Renal cortical epithelial cell (primary cell): ENCODE measurements at regions not wholly inside any gene's neighbourhood (a gene's known extent, or its start where the extent isn't known, plus 50 kb on each side); places are given as distances from the start of the nearest gene placed in this dataset.
"Not testable (repeated sequence)": the region's sequence is repeated elsewhere in the genome, so short reads cannot be mapped to it uniquely, and the experiment has no call there.

Experiments
- DNase-seq: peaks from one replicate; pipeline ENCODE4 v3.0.0-alpha.2; 2011; ENCODE audit warnings: low read depth

DNA sequence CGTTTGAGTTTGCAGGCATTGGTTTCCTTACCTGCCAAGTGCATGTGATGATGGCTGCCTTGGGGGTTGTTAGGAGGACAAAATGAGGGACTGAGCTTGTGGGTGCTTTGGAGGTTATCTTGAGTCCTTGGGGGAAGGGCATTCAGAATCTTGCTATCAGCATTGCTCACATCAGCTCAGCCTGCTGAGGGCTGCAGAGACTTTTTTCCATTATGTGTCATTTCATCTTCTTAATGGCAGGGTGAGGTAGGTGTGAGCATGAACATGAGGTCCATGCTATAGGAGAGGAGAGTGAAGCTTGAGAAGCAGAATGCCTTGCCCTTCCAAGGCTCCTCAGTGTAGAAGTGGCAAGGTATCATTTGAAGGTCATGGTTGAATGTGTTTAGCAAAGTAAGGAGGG lies 112.3 kb downstream of the MIAT start:
- no peak for DNase-seq

DNA sequence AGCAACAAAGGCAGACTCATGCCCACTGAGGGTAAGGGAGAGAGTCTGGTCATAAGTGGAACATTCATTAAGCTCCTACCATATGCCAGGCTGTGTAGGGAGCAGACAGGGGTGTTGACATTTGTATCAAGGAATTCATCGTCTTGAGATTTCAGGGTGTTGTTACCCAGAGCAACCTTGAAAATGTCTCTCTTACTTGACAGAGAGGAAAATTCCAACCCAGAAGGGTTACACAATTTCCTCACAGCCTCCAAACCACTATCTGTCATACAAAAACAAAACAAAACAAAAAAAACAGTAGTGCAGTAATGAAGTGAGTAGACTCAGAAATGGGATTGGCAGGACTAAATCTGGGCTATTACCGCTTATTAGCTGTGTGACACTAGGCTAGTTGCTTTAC lies 113.2 kb downstream of the MIAT start:
- peak; percentile 23 for DNase-seq

DNA sequence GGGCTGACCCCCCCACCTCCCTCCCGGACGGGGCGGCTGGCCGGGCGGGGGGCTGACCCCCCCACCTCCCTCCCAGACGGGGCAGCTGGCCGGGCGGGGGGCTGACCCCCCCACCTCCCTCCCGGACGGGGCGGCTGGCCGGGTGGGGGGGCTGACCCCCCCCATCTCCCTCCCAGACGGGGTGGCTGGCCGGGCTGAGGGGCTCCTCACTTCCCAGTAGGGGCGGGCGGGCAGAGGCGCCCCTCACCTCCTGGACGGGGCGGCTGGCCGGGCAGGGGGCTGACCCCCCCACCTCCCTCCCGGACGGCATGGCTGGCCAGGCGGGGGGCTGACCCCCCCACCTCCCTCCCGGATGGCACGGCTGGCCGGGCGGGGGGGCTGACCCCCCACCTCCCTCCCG lies 115.7 kb downstream of the MIAT start:
- DNase-seq: not testable (repeated sequence)

DNA sequence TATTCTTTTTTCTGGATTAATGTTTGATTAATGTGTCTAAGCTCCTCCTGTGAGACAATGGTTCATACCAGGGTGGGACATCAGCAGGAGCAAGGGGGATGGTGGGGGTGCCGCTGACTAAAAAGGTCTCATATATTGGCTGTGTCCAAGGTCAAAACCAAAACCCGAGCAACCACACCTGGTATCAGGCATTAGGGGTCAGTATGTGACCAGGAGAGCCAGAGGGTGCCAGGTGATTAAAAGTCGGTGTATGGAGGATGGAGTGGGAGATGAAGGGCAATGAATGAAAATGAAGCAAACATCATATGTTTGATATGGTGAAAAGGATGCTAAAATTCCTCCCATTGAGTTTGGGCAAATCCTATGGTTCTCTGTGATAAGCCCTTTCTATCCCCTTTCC lies 118.0 kb downstream of the MIAT start:
- no peak for DNase-seq

DNA sequence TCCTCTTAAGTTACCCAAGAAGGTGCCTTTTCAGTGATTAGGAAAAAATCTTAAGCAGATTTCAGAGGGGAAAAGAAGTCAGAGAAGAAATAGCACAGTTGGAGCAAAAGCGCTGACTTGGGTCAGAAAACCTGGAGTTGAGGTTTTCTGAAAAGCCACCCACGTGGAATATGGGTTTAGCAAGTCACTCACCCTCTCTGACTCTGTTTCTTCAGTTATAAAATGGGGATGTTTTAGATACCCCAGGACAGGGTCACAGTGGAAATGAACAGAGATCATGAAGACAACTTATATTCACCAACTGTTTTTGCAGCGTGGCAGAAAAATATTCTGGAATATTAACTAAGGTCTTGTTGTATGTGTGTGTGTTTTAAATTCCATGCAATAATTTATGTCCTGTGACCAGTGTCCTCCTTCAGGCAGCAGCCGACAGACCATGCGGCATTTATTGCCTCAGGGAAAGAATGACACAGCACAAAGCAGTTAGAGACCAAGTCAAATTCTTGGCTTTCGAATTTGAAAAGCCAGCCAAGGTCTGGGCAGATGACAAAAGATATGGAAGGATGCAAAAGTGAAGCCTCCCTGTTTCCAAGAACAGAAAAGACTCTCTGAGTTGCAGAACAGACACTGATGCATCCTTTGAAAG lies 119.9 kb downstream of the MIAT start:
- DNase-seq: peak; percentile 31

DNA sequence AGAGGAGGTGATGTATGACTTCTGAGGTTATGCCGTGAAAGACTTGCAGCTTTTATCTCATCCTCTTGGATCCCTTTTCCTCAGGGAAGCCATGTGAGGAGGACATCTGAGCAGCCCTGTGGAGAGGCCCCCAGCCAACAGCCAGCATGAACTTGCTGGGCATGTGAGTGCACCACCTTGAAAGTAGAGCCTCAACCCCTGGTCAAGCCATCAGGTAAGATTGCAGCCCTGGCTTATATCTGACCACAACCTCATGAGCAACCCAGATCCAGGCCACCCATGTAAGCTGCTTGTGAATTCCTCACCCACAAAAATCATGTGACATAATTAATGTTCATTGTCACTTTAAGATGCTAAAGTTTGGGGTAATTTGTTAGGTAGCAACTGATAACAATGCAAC lies 121.0 kb downstream of the MIAT start:
- DNase-seq: no peak

DNA sequence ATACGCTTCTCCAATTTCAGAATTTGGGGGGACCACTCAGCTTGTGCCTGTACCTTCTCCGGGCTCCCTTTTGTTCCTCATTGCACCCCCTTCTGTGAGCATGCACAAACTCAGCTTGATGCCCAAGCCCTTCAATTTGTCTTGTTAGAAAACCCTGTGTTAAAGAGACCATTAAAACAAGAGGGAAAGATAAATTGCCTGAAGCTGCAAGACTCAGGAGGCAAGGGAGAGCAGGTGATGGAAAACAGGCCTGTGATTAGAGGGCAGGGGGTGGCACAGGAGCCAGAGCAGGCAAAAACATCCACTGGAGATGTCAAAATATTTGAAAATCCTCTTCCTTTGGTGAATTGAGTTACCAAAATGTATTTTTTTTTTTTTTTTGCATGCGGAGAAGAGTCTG lies 121.7 kb downstream of the MIAT start:
- no peak for DNase-seq

DNA sequence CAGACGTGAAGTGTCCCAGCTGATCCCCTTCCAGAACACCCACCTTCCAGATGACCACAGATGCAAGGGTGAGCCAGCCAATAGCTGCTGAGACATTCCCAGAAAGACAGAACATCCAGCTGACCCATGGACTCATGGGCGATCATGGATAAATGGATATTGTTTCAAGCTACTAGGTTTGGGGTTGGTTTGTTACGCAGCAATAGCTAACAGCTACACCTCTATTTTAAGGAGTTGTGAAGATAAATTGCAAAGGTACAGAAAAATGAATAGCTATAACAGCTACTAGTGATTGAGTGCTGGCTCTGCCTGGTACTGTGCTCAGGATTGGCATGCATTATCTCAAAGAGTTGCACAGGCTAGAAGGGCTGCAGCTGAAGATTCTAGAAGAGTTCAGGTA lies 122.5 kb downstream of the MIAT start:
- no peak for DNase-seq

DNA sequence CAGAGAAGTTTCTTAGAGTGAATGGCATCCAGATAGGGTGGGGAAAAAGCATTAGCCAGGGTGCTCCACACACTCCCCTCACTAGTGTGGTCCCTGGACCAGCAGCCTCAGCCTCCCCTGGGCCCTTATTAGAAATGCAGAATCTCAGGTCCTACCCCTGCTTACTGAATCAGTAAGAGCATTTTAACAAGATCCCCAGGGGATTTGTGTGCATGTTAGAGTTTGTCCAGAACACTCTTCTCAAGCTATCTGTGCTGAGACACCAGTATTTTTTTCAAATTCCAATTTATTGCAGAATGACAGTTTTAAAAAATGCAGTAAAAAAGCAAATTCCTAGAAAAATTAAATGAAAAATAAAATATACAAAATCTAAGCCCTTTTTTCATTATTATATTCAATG lies 123.1 kb downstream of the MIAT start:
- DNase-seq: no peak

DNA sequence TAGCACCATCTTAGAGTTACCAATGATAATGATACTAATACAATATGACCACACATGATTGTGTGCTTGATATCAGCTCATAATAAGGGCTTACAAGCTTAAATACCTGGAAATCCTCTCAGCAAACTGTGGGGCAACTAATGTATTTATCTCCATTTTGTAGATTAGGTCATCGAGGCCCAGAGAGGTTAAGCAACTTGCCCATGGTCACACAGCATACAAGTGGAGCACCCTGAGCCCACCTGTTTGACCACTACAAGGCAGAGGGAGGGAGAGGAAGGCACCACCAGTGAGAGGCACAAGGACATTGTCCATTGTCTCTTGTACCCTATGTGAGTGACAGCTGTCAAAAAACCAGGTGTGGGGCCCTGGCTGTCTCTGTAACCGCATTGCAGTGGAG lies 123.7 kb downstream of the MIAT start:
- no peak for DNase-seq

DNA sequence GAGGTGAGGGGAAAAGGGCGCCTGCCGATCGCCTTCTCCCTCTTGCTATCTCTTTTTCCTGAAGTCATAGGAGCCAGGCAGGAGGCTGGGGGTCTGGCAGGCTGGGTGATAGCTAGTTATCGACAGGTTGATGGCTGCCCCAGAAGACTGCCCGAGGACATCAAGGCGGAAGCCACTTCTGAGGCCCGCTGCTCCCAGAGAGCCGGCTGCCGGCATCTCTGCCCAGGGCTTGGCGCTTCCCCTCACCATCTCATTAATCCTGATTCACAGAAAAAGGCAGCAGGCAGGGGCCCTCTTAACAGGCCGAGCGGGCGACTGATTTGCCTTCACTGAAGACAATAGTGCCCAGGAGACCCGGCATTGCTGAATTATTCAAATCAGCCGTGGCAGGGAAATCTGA lies 124.2 kb downstream of the MIAT start:
- no peak for DNase-seq

DNA sequence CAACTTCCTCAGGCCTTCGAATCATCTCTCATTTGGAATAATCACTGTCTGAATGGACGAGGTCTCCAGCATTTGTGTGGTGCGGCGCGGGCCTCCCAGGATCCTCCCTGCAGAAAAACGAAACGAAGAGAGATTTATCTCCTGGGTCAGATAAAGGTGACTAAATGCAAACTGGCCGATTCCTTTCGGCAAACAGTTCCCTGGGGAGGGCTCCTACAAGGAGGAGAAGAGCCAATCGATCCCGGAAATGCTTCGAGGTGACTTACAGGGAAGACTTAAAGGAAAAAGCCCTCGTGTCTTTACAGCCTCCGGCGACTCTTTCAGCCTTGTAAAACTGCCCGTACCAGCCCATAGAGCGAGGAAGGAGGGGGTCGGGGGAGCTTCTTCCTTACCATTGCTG lies 126.5 kb downstream of the MIAT start:
- no peak for DNase-seq

DNA sequence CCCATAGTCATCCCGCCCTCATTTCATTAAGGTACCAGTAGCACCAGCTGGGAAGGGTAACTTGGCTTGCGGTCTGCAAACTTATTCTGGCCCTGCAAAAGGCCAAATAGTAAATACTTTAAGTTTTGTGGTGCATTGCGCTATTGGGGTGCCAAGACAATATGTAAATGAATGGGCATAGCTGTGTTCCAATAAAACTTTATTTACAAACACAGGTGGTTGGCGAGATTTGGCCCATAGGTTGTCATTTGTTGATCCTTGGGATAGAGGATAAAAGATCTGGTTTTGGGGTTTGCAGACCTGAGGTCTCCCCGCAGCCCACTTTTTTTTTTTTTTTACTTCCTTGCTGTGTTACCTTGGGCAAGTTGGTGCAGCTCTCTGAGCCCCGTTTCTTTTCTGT lies 127.4 kb downstream of the MIAT start:
- DNase-seq: no peak

DNA sequence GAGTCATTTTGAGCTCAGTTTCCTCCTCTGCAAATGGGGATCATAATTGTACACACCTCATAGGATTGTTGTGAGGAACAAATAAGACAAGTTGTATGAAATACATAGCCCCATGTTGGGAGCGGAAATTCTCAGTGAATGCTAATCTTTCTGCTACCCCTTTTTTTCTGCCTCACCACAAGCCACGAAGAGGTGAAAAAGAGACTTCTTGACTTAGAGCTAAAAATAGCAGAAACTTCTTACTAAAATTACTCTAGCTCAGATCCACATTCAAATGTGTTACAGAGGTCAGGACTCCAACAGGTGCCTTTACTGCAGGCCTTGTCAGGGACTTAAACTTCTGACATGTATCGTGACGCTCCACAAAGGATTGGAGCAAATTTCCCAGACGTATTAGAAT lies 128.5 kb downstream of the MIAT start:
- no peak for DNase-seq

DNA sequence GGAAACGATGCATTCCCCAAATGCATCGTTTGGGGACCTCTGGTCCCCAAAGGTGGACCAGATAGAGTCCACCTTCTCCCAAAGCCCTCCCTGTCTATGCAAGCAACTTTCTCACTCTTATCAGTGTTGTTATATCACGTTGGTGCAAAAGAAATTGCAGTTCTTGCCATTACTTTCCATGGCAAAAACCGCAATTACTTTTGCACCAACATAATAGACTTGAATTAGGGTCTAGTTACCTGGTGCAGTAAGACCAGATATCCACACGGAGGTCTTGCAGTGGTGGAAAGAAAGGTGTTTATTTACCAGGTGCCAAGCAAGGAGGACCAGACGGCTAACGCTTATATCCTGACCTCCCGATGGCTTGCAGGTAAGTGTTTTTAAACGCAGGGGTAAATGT lies 129.0 kb downstream of the MIAT start:
- no peak for DNase-seq

DNA sequence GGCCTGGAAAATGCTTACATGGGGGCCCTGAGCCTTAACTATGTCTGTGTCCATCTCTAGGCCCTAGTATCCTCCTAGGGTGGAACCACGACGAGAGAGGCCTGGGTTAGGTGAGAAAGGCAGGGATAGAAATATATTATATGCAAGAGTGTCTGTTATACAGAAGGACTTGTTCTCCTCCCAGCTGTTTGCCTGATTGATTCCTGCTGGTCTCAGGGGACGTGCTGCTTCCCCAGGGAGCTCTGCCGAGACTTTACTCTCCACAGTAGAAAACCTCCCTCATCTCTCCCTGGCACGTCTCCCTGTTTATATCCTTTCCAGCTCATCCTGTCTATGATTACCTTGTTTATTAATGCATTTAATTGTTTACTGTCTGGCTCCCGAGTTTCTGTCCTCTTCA lies 132.6 kb downstream of the MIAT start:
- no peak for DNase-seq

DNA sequence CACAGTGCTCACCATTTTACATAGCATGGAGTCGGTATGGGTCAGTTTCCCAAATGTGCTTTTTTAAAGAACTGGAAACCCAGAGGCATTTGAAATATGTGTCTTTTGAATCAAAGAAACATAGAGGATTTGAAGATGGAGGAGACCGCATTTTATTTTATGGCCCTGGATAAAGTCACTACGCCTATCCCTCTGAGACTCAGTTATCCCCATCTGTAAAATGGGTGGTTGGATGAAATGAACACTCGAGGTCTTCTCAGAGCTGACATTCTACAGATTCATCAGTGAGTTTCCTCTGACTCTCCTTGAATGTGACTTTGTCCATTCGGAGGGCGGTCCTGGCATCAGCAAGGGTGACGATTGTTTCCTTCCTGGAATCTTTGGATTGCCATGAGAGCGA lies 135.1 kb downstream of the MIAT start:
- DNase-seq: no peak

DNA sequence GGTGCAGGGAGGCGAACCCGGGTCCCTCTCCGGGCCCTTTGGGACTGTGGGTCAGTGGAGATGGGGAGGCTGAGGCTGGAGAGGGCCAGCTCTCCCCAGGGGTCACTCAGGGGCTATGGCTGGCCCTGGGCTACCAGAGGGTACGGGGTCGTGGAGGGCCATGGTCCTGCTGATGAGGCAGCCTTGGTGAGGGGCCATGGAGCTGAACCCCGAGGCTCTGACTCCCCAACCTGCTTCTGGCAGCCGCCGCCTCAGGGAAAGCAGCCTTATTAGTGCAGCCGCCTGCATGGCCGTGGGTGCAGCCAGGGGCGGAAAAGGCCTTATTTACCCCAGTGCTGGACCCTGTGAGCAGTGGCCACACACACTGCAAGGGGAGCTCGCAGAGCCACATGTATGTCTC lies 139.4 kb downstream of the MIAT start:
- DNase-seq: no peak

DNA sequence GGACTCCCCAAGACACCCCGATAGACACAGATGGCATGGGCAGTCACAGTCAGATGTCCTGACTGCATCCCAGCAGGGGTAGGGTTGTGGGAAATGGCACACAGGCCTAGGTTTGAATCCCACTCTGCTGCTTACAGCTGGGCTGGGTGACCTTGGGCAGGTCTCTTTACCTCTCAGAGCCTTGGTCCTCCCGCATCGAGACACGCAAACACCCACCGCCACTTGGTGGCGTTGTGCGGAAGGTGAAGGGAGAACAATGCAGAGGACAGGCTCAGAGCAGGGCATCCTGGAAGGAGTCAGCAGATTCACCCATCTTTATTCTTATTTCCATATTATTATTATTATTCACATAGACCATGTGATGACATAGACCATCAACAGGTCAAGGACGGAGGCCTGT lies 140.5 kb downstream of the MIAT start:
- no peak for DNase-seq

DNA sequence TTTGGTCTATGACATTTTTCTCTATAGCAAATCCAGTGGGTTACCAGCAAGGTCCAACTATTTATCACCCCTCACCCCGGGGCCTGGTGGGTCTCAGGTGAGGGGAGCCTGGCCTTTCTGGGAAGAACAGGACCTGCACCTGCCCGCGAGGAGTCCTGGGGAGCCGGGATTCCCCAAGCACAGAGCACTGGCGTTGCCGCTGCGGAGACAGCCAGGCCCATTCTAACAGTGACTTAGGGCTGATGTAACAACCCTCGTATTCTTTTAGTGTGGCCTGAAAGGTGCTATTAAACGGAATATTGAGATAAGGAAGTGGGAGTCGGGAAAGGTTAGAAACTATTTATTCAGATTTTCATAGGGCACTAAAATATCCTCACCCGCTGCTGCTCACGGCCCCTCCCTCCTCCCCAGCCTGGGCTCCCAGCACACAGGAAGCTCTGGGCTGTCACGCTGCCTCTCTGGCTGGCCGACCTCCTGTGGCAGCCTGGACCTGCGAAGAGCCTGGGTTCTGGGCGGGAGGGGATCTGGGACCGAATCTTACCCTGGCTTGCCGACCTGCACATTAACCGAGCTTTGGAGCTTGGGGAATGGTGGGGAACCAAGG lies 141.2 kb downstream of the MIAT start:
- no peak for DNase-seq

DNA sequence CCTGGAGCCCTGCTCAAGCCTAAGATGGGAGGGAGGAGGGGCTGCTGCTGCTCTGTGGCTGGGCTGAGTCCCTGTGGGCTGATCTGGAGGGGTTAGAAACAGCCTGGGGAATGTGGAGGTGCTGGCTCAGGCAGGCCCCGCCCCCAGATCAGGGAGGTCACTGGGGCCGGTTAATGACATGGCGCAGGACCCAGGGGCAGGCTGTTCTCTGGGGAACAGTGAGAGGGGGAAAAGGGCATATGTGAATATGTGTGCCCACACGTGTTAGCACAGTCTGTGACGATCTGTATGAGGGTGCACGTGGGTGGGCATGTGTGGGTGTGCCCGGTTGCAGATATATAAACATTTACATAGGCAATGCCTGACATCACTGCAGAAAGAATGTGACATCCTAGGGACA lies 143.5 kb downstream of the MIAT start:
- no peak for DNase-seq

DNA sequence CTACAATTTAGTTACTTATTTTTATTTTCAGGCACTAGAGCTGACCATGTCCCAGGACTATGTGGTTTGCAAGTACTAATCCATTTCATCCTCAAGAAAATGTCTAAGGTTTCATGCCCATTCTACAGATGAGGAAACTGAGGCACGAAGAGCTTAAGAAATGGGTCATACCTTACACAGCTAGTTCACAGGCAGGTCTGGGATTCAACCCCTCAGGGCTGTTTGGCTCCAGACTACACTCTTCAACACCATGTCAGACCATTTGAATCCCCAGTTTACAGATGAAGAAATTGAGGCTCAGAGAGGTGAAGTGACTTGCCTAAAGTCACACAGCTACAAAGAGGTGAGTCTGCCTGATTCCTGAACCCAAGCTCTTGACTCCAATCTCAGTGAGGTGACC lies 144.1 kb downstream of the MIAT start:
- DNase-seq: no peak

DNA sequence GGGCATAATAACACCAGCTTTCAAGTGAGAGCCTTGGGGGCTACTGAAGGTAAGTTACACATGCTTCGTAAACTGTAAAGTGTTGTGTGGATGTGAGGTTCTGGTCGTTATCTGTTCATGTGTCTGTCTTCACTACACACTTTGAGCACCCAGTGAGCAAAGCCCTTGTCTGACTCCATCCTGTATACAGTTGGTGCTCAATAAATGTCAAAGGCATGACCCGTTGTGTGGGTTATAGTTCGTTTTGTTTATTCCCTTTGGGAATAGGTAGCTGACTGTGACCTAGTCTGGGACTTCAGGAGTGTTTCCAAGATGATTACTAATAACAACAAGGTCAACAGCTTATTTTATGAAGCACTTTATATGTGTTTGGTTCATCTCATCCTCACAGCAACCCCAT lies 146.9 kb downstream of the MIAT start:
- no peak for DNase-seq

DNA sequence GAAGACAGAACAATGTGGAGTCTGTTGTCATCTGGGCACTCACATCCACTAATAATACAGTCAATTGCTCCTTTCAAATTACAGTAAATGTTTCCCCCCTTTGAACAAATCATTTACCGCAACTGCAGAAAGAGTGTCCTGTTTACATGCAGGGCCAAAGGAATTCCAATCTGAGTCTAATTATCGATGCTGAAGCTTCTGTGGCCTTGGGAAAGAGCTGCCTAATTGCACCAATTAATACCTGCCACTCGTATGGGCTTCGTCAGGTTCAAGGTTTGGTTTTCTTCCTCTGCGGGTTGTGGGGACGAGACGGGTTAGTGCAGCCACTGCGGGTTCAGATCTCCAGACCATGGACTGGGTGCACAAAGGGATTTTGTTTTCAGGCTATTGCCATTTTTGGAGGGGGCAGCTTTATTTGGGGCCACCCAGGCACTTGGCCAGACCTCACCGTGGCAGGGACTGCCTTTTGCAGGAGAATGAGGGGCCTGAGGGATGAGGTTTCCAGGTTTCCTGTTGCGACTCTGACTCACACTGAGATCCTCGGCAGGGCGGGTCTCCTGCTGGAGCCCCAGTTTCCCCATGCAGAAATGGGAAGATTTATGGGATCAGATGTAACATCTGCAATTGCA lies 147.6 kb downstream of the MIAT start:
- no peak for DNase-seq
